ENCODE measurements at regions not wholly inside any gene's neighbourhood (a gene's known extent, or its start where the extent isn't known, plus 50 kb on each side); places are given as distances from the start of the nearest gene placed in this dataset.

DNA sequence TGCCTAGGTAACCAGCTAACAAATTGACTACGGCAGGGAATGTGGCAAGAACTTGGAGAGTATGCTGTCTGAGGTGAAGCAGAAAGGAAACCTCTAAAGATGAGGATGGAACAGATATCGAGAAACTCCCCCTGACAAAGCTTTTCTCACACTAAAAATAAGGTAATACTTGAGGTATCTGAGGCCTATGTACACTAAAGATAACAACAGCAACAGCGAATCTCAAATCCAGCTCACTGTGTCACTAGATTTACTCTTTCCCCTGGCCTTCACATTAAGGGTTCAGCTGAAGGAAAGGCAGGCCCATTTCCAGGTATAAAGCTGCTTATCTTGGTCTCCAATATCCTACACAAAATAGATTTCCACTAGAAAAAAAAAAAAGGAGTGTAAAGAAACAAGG, 518.0 kb downstream of the KCNT2 start:
- Histone ChIP-seq H3K27me3 (ENCODE audit: low read depth) (no peaks in the 10 kb centered on the region), H3K36me3 (no peaks in the 10 kb centered on the region), H3K27ac (no peak overlapping the region), H3K9me3 (no peaks in the 10 kb centered on the region), H3K4me3 (no peak overlapping the region), H3K4me1 (no peaks in the 10 kb centered on the region)
- DNase-seq (no peak), ATAC-seq (no peak)
- intact Hi-C loops (cut with DNase I) = no loop called here
- TF ChIP-seq, protein P1, sequence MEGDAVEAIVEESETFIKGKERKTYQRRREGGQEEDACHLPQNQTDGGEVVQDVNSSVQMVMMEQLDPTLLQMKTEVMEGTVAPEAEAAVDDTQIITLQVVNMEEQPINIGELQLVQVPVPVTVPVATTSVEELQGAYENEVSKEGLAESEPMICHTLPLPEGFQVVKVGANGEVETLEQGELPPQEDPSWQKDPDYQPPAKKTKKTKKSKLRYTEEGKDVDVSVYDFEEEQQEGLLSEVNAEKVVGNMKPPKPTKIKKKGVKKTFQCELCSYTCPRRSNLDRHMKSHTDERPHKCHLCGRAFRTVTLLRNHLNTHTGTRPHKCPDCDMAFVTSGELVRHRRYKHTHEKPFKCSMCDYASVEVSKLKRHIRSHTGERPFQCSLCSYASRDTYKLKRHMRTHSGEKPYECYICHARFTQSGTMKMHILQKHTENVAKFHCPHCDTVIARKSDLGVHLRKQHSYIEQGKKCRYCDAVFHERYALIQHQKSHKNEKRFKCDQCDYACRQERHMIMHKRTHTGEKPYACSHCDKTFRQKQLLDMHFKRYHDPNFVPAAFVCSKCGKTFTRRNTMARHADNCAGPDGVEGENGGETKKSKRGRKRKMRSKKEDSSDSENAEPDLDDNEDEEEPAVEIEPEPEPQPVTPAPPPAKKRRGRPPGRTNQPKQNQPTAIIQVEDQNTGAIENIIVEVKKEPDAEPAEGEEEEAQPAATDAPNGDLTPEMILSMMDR (IDR thresholded peaks at IDR 0.05) = no peak

DNA sequence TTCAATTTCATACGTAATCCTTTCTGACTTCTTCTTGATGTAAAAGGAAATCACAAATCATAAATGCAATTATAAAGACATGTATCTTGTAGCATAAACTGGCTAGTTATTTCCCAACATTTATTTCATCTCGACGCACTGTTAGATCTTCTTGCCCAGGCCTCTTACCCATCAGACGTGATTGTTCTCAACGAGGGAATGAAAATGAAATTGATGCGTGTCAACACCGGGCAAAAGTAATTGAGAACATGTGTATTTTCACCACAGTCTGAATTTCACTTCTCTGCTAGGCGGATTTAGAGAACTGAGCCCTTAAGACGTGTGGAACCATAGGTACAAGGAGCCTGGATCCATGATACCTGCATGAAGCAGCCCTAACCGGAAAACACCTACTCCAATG, 519.7 kb downstream of the KCNT2 start:
- H3K36me3 ChIP-seq = no peaks in the 10 kb centered on the region
- H3K4me1 ChIP-seq = no peaks in the 10 kb centered on the region
- no peak for ATAC-seq
- intact Hi-C loops (cut with DNase I) = no loop called here
- TF ChIP-seq, protein P1 (IDR thresholded peaks at IDR 0.05) = no peak
- no peak overlapping the region for H3K27ac ChIP-seq
- H3K4me3 ChIP-seq = no peak overlapping the region
- no peak for DNase-seq
- no peaks in the 10 kb centered on the region for H3K27me3 ChIP-seq (ENCODE audit: low read depth)
- H3K9me3 ChIP-seq = no peaks in the 10 kb centered on the region

- Histone ChIP-seq H3K27ac (no peak overlapping the region), H3K4me1 (no peaks in the 10 kb centered on the region), H3K4me3 (no peak overlapping the region), H3K9me3 (no peaks in the 10 kb centered on the region), H3K27me3 (ENCODE audit: low read depth) (no peaks in the 10 kb centered on the region), H3K36me3 (no peaks in the 10 kb centered on the region)
- no peak for ATAC-seq
- no peak for DNase-seq
- intact Hi-C loops (cut with DNase I) = no loop called here
- TF ChIP-seq, protein P1 (IDR thresholded peaks at IDR 0.05) = no peak
Observed at GRCh38 chr1:196078691-196079090, 529.5 kb downstream of the KCNT2 start.

- no peaks in the 10 kb centered on the region for H3K4me1 ChIP-seq
- no peaks in the 10 kb centered on the region for H3K36me3 ChIP-seq
- H3K27ac ChIP-seq = no peak overlapping the region
- no peaks in the 10 kb centered on the region for H3K27me3 ChIP-seq (ENCODE audit: low read depth)
- H3K9me3 ChIP-seq = no peaks in the 10 kb centered on the region
- TF ChIP-seq, protein P1 (IDR thresholded peaks at IDR 0.05) = no peak
- ATAC-seq = no peak
- H3K4me3 ChIP-seq = no peak overlapping the region
- no peak for DNase-seq
- intact Hi-C loops (cut with DNase I) = no loop called here
Observed at GRCh38 chr1:196075621-196076020, 532.6 kb downstream of the KCNT2 start.

DNA sequence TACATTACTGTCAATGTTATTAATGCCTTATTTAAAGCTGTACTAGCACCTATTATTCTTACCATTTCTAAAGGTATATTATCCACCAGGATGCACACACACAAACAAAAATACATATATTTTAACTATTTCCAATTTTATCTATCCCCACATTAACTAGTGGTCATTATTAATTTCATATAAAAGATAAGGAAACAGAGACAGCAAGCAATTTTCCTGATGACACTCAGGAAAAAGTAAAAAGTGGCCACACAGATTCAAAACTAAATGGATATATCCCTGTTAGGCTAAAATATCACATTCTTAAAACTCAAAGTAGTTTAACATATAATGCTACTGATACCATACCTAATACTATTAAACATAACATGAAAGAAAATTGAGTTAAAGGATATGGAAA, 534.1 kb downstream of the KCNT2 start:
- Histone ChIP-seq H3K9me3 (no peaks in the 10 kb centered on the region), H3K4me3 (no peak overlapping the region), H3K4me1 (no peaks in the 10 kb centered on the region), H3K36me3 (no peaks in the 10 kb centered on the region), H3K27ac (no peak overlapping the region), H3K27me3 (ENCODE audit: low read depth) (no peaks in the 10 kb centered on the region)
- ATAC-seq = no peak
- DNase-seq = no peak
- intact Hi-C loops (cut with DNase I) = no loop called here
- TF ChIP-seq, protein P1 (IDR thresholded peaks at IDR 0.05) = no peak

DNA sequence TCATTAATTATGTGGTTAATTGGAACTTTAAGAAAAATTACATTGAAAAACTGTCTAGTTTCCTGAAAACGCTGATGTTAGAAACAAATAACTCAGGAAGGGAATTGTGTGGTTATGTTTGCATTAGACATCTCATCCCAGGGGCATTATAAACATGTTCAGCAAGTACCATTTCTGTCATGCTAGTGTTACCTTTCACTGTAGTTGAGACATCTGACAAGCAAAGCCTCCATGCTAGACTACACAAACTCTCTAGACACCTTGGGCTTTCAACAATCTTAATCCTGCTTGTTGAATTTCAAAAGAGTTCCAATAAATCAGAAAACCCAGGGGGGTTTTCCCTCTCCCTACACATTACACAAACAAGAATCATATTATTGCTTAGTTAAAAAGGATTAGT, 536.8 kb downstream of the KCNT2 start:
- DNase-seq (no peak), ATAC-seq (no peak)
- Histone ChIP-seq H3K27ac (no peak overlapping the region), H3K27me3 (ENCODE audit: low read depth) (no peaks in the 10 kb centered on the region), H3K9me3 (no peaks in the 10 kb centered on the region), H3K36me3 (no peaks in the 10 kb centered on the region), H3K4me1 (no peaks in the 10 kb centered on the region), H3K4me3 (no peak overlapping the region)
- TF ChIP-seq, protein P1 (IDR thresholded peaks at IDR 0.05) = no peak
- intact Hi-C loops (cut with DNase I) = no loop called here
